ENCODE measurements at regions not wholly inside any gene's neighbourhood (a gene's known extent, or its start where the extent isn't known, plus 50 kb on each side); places are given as distances from the start of the nearest gene placed in this dataset.
"Not testable (repeated sequence)": the region's sequence is repeated elsewhere in the genome, so short reads cannot be mapped to it uniquely, and the experiment has no call there.

DNA sequence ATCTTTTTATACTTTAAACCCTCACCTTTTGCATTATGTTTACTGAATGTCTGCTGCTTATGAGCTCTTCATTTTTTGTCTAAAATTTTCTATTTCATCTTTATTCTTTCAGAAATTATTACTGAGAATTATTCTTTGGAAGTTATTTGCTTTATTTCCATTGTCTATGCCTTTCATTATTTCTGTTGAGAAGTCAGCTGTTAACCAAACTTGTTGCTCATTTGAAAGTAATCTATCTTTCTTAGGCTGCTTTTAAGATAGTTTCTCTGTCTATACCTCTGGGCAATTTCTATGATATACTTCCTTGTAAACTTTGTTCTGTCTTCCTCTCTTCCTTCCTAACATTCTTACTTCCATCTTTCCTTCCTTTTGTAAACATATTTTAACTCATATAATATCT, 1165.9 kb upstream of the CELF2 start:
- Mint-ChIP-seq H3K9me3 (ENCODE audit: unreplicated experiment) (no peaks in the 10 kb centered on the region), H3K36me3 (ENCODE audit: low read depth, unreplicated experiment) (peaks cover 1% of the 10 kb centered on the region), H3K27me3 (ENCODE audit: unreplicated experiment) (peaks cover 3% of the 10 kb centered on the region), H3K4me3 (ENCODE audit: unreplicated experiment) (no peak overlapping the region), H3K4me1 (ENCODE audit: unreplicated experiment) (no peaks in the 10 kb centered on the region), H3K27ac (ENCODE audit: unreplicated experiment) (no peak overlapping the region)
- no peak for DNase-seq (ENCODE audit: low spot score)
- TF ChIP-seq, protein P1, sequence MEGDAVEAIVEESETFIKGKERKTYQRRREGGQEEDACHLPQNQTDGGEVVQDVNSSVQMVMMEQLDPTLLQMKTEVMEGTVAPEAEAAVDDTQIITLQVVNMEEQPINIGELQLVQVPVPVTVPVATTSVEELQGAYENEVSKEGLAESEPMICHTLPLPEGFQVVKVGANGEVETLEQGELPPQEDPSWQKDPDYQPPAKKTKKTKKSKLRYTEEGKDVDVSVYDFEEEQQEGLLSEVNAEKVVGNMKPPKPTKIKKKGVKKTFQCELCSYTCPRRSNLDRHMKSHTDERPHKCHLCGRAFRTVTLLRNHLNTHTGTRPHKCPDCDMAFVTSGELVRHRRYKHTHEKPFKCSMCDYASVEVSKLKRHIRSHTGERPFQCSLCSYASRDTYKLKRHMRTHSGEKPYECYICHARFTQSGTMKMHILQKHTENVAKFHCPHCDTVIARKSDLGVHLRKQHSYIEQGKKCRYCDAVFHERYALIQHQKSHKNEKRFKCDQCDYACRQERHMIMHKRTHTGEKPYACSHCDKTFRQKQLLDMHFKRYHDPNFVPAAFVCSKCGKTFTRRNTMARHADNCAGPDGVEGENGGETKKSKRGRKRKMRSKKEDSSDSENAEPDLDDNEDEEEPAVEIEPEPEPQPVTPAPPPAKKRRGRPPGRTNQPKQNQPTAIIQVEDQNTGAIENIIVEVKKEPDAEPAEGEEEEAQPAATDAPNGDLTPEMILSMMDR (IDR thresholded peaks at IDR 0.05; ENCODE audit: unreplicated experiment) = no peak

DNA sequence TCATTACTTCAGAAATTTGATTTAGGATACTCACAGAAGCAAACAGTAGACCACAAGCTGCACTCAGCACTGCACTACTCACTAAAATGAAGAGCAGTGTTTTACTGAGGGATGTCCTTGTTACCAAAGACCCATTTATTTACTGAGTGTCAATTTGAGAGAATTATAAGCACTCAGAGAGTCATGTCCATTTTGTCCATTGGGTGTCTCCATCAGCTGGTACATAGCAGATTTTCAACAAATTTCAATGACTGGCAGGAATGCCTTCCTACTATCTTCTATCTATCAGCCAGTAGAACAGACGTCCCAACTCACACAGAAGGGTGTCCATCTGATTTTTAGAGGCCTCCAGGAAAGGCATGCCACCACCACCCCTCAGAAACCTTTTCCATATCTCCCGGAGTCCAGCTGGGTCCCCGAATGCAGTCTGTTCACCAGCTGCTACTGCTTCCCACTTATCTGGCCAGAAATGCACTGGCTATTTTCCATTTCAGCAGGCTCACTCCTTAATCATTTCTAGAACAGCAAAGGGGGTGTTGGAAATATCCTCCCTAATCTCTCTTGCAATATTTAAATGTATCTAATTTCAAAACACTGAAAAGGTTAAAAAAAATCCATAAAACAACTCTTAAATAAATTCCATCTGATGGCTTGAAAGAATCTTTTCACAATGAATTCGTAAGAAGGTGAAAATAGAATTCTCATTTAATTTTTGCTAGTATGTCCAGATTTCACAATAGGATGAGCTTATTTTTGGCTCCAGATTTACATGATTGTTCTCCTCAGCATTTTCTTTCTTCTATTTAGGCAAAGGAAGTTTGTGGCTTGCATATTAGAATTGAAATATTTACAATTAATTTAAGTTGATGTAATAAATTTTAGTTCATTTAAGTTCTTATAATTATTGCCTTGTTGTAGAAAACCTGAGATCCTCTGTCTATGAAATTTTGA, 1164.0 kb upstream of the CELF2 start:
- H3K36me3 Mint-ChIP-seq (ENCODE audit: low read depth, unreplicated experiment) = no peaks in the 10 kb centered on the region
- H3K9me3 Mint-ChIP-seq (ENCODE audit: unreplicated experiment) = no peaks in the 10 kb centered on the region
- H3K27ac Mint-ChIP-seq (ENCODE audit: unreplicated experiment) = no peak overlapping the region

DNA sequence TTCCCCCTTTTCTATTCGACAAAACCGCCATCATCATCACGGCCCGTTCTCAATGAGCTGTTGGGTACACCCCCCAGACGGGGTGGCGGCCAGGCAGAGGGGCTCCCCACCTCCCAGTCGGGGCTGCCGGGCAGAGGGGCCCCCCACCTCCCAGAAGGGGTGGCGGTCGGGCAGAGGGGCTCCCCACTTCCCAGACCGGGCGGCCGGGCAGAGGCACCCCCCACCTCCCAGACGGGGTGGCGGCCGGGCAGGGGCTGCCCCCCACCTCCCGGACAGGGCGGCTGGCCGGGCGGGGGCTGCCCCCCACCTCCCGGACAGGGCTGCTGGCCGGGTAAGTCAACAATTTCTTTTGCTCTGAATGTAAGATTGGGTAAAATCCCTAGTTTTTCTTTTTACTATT, 1162.2 kb upstream of the CELF2 start:
- DNase-seq (ENCODE audit: low spot score); H3K36me3 Mint-ChIP-seq (ENCODE audit: low read depth, unreplicated experiment); H3K9me3 Mint-ChIP-seq (ENCODE audit: unreplicated experiment); H3K27me3 Mint-ChIP-seq (ENCODE audit: unreplicated experiment); H3K4me3 Mint-ChIP-seq (ENCODE audit: unreplicated experiment); H3K4me1 Mint-ChIP-seq (ENCODE audit: unreplicated experiment); H3K27ac Mint-ChIP-seq (ENCODE audit: unreplicated experiment): not testable (repeated sequence)

More for the DNA sequence above, 1164.0 kb upstream of the CELF2 start:
- DNase-seq (ENCODE audit: low spot score) = no peak
- TF ChIP-seq, protein P1 (IDR thresholded peaks at IDR 0.05; ENCODE audit: unreplicated experiment) = no peak
- no peak overlapping the region for H3K4me3 Mint-ChIP-seq (ENCODE audit: unreplicated experiment)
- H3K27me3 Mint-ChIP-seq (ENCODE audit: unreplicated experiment) = peaks cover 3% of the 10 kb centered on the region
- no peaks in the 10 kb centered on the region for H3K4me1 Mint-ChIP-seq (ENCODE audit: unreplicated experiment)

DNA sequence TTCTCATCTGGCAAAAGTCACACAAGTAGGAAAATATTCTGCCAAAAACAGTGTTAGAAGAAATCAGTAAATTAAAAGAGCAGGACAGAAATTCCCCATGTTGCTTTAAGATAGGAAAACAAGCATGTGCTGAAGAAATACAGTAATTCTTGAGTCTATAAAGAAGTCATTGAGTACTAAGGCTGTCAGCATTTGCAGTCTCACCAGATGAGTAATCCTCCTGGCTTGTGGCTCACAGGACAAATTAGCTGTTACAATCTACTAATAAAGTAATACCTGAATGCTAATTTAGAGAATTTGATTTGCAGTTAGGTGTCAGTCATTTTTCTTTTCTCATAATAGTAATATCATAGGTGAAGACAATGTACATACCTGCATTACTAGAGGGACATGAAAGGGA, 1158.9 kb upstream of the CELF2 start:
- Mint-ChIP-seq H3K4me3 (ENCODE audit: unreplicated experiment) (no peak overlapping the region), H3K4me1 (ENCODE audit: unreplicated experiment) (no peaks in the 10 kb centered on the region), H3K27me3 (ENCODE audit: unreplicated experiment) (peaks cover 3% of the 10 kb centered on the region), H3K27ac (ENCODE audit: unreplicated experiment) (no peak overlapping the region), H3K36me3 (ENCODE audit: low read depth, unreplicated experiment) (no peaks in the 10 kb centered on the region), H3K9me3 (ENCODE audit: unreplicated experiment) (no peaks in the 10 kb centered on the region)
- TF ChIP-seq, protein P1 (IDR thresholded peaks at IDR 0.05; ENCODE audit: unreplicated experiment) = no peak
- no peak for DNase-seq (ENCODE audit: low spot score)

DNA sequence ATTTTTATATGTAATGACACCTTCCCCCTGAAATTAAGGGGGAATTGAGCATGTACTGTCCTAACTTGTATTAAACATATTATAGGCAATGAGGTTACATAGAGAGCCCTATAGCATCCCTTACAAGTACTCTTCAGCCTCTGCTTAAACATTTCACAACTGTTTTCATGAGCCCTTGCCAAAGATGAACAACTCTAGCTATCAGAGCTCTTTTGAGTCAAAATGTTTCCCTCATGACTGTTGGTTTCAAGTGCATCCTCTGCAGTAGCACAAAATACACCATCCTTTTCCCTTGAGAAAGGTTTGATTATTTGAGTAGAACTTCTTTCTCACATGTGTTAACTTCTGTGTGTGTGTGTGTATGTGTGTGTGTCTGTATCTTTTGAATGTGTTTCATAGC, 1157.6 kb upstream of the CELF2 start:
- DNase-seq (ENCODE audit: low spot score) = no peak
- Mint-ChIP-seq H3K27me3 (ENCODE audit: unreplicated experiment) (peaks cover 3% of the 10 kb centered on the region), H3K9me3 (ENCODE audit: unreplicated experiment) (no peaks in the 10 kb centered on the region), H3K27ac (ENCODE audit: unreplicated experiment) (no peak overlapping the region), H3K4me3 (ENCODE audit: unreplicated experiment) (no peak overlapping the region), H3K4me1 (ENCODE audit: unreplicated experiment) (no peaks in the 10 kb centered on the region), H3K36me3 (ENCODE audit: low read depth, unreplicated experiment) (no peaks in the 10 kb centered on the region)
- TF ChIP-seq, protein P1 (IDR thresholded peaks at IDR 0.05; ENCODE audit: unreplicated experiment) = no peak
